H54 (cell line): ENCODE measurements at regions not wholly inside any gene's neighbourhood (a gene's known extent, or its start where the extent isn't known, plus 50 kb on each side); places are given as distances from the start of the nearest gene placed in this dataset.
"Not testable (repeated sequence)": the region's sequence is repeated elsewhere in the genome, so short reads cannot be mapped to it uniquely, and the experiment has no call there.

Experiments used
- DNase-seq: peaks from one replicate; pipeline ENCODE4 v3.0.0; 2011; ENCODE audit warnings: low spot score, mixed read lengths; ENCODE audit not compliant: insufficient read length
- FAIRE-seq: peaks from 3 replicates; lab custom pipeline; 2011; peaks lifted over from hg19 to GRCh38; lab: Jason Lieb, UNC
- POLR2A ChIP-seq: IDR thresholded peaks from 2 replicates; pipeline ENCODE4 v1.6.1; 2011; ENCODE audit warnings: low read depth, mild to moderate bottlenecking, low read length

DNA sequence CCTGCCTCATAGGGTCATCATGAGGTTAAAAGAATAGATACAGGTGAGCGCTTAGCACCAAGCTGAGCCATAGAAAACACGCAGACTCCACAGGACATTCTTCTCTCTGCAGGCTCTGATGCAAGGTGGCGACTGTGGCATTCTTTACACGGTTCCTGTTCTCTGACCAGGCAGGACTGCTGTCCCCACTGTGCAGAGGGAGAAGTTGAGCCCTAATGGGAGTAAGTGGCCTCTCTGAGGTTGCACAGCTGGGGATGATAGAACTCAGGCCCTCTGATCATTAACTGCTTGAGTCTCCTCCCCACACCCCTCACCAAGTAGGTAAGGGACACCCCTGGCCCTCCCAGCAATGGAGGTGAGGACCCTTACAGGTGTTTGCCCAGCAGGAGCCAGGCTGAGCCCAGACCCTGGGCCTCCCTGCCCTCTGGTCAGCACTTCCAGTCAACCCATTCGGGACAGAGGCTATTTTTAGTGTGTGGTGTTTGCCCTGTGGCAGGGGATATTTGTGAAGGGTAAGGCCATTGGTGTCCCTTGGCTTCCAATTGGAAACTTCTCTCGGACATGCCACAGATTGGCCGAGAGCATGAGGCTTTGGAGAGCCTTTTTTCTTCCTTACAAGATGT is 116.8 kb downstream of the VEGFA start:
- DNase-seq (no peak), FAIRE-seq (no peak)
- no peak for TF ChIP-seq POLR2A

GRCh38 chr6:43886067-43886461 is 116.1 kb downstream of the VEGFA start:
- DNase-seq = no peak
- FAIRE-seq = no peak
- no peak for TF ChIP-seq POLR2A

DNA sequence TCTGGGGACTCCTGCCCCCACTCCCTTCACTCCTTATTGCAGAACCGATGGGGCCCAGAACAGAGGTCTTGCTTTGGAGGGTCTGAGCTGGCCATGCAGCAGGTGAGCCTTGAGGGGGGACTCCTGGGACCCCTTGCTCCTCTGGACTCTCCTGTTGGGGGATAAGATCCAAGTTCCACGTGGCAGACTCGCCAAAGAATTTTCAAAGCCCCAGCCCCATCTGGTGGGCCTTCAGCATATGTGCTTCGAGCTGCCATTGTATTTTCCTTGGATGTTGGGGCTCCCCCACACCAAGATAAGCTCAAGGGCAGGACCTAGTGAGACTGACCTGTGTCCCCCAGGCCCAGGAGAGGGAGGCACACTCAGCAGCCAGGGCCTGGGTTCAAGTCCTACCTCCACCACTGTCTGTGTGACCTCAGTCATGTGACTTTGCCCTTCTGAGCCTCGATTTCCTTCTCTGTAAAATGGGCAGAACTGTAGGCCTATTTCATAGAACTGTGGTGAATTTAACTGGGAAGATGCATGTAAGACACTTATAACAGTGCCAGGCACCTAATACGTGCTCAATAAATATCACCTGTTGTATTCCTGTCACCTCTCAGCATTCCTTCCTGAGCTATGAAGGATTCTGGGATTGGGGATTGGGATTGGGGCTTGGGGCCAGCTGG is 115.5 kb downstream of the VEGFA start:
- no peak for TF ChIP-seq POLR2A
- FAIRE-seq (no peak), DNase-seq (no peak)

GRCh38 chr6:43884652-43885022 is 114.6 kb downstream of the VEGFA start:
- DNase-seq (no peak), FAIRE-seq (no peak)
- no peak for TF ChIP-seq POLR2A

- DNase-seq = no peak
- no peak for FAIRE-seq
- no peak for TF ChIP-seq POLR2A
Measured at GRCh38 chr6:43883847-43884651, 114.0 kb downstream of the VEGFA start.

DNA sequence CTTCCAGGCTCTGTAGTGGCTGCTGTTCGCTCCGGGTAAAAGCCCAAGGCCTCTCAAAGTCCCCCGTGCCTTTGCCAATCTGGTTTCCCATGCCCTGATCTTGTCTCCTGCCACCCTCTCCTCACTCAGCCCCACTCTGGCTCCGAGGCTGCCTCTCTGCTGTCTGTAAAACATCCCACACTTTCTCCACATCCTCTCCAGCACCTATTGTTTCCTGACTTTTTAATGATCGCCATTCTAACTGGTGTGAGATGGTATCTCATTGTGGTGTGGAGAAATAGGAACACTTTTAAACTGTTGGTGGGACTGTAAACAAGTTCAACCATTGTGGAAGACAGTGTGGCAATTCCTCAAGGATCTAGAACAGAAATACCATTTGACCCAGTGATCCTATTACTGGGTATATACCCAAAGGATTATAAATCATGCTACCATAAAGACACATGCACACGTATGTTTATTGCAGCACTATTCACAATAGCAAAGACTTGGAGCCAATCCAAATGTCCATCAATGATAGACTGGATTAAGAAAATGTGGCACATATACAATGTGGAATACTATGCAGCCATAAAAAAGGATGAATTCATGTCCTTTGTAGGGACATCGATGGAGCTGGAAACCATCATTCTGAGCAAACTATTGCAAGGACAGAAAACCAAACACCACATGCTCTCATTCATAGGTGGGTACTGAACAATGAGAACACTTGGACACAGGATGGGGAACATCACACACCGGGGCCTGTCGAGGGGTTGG is 112.9 kb downstream of the VEGFA start:
- DNase-seq, FAIRE-seq: not testable (repeated sequence)

- DNase-seq = no peak
- FAIRE-seq = no peak
- no peak for TF ChIP-seq POLR2A
Measured at GRCh38 chr6:43880236-43881137, 110.5 kb downstream of the VEGFA start.

DNA sequence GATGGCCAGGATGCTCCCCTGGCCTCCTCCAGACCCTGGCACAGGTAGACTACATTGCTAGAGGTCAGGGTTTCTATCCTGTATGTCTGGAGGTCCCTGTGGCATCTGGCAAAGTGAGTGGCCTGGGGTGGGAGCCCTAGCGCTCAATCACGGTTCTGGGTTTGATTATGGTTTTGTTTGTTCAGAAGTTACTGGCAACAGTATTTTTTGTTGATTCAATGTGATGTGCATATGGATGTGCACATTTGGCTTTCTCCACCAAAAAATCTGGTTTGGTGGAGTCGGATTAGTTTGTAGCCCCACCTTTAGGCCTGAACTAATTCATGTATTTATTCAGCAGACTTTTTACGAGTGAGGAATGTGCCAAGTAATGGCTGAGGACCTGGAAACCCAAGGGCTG is 109.7 kb downstream of the VEGFA start:
- DNase-seq = no peak
- TF ChIP-seq POLR2A = no peak
- FAIRE-seq = no peak

GRCh38 chr6:43878823-43879495 is 108.9 kb downstream of the VEGFA start:
- no peak for DNase-seq
- FAIRE-seq = no peak

DNA sequence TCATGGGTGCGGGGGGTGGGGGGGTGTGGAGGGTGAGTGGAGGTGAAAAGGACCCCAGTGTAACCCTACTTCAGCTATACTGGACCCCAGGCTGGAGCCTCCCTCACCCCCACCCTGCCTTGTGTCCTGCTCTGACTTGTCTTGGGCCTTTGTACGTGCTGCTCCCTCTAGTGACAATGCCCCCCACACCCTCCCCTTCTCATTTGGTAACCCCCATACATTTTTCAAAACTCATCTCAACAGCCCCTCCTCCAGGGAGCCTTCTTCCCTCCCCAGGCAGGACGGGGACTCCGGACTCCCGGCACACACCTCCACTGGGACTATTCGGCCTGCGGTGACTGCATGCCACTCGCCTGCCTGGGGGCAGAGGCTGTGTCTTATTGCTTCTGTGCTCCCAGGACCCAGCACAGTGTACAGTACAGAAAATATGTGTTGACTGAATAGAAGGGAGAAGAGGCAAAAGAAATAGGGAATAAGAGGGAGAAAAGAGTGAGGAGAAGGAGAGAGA is 108.2 kb downstream of the VEGFA start:
- DNase-seq (no peak), FAIRE-seq (no peak)
- TF ChIP-seq POLR2A = no peak

More at GRCh38 chr6:43878823-43879495, 108.9 kb downstream of the VEGFA start:
- no peak for TF ChIP-seq POLR2A

DNA sequence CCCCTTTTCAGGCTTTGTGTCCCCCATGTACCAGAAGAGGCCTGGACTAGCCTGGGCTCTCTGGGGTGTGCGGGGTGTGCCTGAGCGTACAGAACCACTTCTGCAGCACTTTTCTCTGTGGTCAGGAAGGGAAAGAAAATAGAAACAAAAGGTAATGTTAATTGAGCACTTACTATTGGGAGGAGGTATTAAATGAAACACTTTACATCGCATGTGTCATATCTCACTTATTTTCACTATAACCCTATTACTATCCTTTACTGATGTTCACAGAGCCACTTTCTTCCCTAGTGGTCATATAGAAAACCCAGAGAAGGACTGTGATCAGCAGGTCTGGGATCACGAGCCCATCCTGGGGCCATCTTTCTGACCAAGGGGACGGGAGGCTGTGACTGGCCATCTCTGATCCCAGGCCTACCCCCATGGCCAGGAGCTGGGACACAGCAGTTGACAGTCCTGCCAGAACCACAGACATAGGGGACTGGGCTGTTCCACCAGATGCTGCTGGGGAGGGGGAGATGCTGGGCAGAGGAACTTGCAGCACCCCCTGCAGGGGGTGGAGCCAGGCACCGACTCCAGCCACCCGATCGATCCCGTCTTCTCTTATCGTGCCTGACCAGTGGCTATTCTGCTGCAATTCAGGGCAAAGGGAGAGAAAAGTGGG is 107.6 kb downstream of the VEGFA start:
- FAIRE-seq = no peak
- no peak for TF ChIP-seq POLR2A
- no peak for DNase-seq

- DNase-seq = no peak
- TF ChIP-seq POLR2A = no peak
- no peak for FAIRE-seq
Measured at GRCh38 chr6:43877036-43877435, 107.0 kb downstream of the VEGFA start.

DNA sequence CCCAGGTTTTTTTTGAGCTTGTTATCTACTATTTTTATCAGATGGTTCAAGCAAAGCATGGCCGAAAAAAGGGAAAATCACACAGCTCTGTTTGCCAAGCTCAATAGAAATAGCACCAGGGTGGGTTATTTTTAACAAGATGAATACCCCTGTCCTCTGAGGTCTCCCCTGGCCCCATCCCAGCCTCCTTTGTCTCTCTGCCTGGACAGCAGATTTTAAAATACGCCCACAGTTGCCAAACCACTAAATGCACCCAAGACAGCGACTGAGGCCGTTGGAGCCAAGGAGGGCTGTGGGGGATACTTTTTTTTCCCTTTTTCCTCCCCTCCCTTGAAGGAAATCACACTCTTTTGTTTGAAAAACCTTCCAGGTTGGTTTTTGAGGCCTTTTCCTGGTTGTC is 106.6 kb downstream of the VEGFA start:
- DNase-seq = no peak
- FAIRE-seq = no peak
- TF ChIP-seq POLR2A = no peak
